HG02870 (cell line): ENCODE measurements at regions not wholly inside any gene's neighbourhood (a gene's known extent, or its start where the extent isn't known, plus 50 kb on each side); places are given as distances from the start of the nearest gene placed in this dataset.

Experiments used
- ATAC-seq: cut with Tn5 transposase; IDR thresholded peaks from one replicate; pipeline ENCODE4 v1.9.1; 2021; ENCODE audit warnings: mild to moderate bottlenecking, moderate library complexity; ENCODE audit not compliant: unreplicated experiment

DNA sequence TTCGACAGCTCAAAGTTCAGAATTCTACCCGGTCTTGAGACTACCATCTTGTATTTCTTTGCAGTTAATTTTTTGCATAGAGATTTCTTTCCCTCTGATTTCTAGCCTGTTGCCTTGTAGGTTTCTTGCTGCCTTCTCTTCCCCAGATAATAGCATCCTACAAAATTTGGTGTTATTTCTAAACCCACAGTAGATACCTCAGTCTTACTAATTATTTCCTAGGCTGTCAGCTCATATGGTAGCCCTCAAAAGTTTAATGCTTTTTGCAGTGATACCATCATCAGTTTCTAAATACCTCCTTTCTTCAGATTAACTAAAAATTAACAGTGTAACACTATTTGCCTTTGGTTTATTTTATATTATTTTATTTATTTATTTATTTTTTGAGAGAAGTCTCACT, 61.9 kb upstream of the TMPO start:
- no peak for ATAC-seq

DNA sequence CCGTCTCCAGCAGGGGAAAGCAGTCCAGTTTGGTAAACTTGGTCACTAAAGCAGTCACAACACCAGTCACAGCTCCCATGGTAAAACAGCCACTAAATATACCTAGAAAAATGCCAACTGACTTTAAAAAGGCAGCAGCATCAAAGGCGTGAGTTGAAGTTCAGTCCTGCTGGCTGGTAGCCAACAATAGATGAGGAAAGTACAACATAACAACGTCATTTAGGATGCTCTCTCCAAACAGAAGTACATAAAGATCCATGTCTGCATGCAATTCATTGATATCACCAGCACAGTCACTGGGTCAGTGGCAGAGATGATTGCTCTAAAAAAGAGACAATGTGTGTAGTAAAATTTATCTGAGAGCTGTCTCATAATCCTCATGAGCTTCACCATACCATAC, 59.3 kb upstream of the TMPO start:
- no peak for ATAC-seq

GRCh38 chr12:98456576-98457573, 58.5 kb upstream of the TMPO start:
- ATAC-seq, result peak; percentile 54

DNA sequence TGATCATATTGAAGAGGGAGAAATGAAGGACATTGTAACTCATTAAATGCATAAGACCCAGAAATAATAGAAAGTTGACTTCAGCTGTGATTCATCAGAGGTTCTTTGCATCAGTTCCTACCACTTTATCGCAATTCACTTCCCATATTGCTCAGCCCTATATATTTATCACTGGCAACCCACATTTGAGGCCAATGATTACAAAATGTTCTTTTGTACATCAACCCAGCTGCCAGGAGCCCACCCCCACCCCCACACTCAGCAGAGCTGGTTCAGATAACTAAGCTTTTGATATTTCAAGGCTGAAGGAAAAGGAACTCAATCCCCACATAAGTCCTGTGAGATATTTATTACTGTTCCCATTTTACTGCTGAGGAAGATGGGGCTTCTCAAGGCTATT, 51.2 kb upstream of the TMPO start:
- ATAC-seq, result no peak

- ATAC-seq, result no peak
These were observed 49.9 kb upstream of the TMPO start for GRCh38 chr12:98465505-98465904.
